Glomerular endothelial cell (primary cell): ENCODE measurements at regions not wholly inside any gene's neighbourhood (a gene's known extent, or its start where the extent isn't known, plus 50 kb on each side); places are given as distances from the start of the nearest gene placed in this dataset.

ENCODE experiments used
- DNase-seq: peaks from one replicate; pipeline ENCODE4 v3.0.0-alpha.2; 2011; ENCODE audit warnings: low read depth, low spot score; ENCODE audit errors: extremely low read depth

- no peak for DNase-seq
Observed at GRCh38 chr15:97141871-97142270, 811.4 kb downstream of the NR2F2 start.

- DNase-seq, result no peak
Observed at GRCh38 chr15:97143592-97144376, 813.3 kb downstream of the NR2F2 start.

- DNase-seq, result no peak
Observed at GRCh38 chr15:97144377-97144711, 813.8 kb downstream of the NR2F2 start.

GRCh38 chr15:97146929-97147870 is 813.3 kb upstream of the ARRDC4 start:
- DNase-seq, result no peak

- DNase-seq, result no peak
Observed at GRCh38 chr15:97153356-97153965, 807.0 kb upstream of the ARRDC4 start.

GRCh38 chr15:97156739-97157265 is 803.7 kb upstream of the ARRDC4 start:
- DNase-seq, result no peak

GRCh38 chr15:97162805-97163495 is 797.6 kb upstream of the ARRDC4 start:
- no peak for DNase-seq

GRCh38 chr15:97165205-97165604 is 795.3 kb upstream of the ARRDC4 start:
- DNase-seq, result no peak

GRCh38 chr15:97168704-97169475 is 791.6 kb upstream of the ARRDC4 start:
- no peak for DNase-seq

GRCh38 chr15:97171556-97171955 is 788.9 kb upstream of the ARRDC4 start:
- no peak for DNase-seq

- no peak for DNase-seq
Observed at GRCh38 chr15:97174886-97175540, 785.5 kb upstream of the ARRDC4 start.

- no peak for DNase-seq
Observed at GRCh38 chr15:97177151-97177577, 783.3 kb upstream of the ARRDC4 start.

GRCh38 chr15:97182581-97182980 is 777.9 kb upstream of the ARRDC4 start:
- DNase-seq, result no peak

GRCh38 chr15:97189162-97189780 is 771.2 kb upstream of the ARRDC4 start:
- no peak for DNase-seq

- no peak for DNase-seq
Observed at GRCh38 chr15:97194750-97195149, 765.8 kb upstream of the ARRDC4 start.

GRCh38 chr15:97196048-97197014 is 764.2 kb upstream of the ARRDC4 start:
- no peak for DNase-seq

GRCh38 chr15:97199393-97200051 is 761.0 kb upstream of the ARRDC4 start:
- DNase-seq, result no peak
